ENCODE measurements at regions not wholly inside any gene's neighbourhood (a gene's known extent, or its start where the extent isn't known, plus 50 kb on each side); places are given as distances from the start of the nearest gene placed in this dataset.

DNA sequence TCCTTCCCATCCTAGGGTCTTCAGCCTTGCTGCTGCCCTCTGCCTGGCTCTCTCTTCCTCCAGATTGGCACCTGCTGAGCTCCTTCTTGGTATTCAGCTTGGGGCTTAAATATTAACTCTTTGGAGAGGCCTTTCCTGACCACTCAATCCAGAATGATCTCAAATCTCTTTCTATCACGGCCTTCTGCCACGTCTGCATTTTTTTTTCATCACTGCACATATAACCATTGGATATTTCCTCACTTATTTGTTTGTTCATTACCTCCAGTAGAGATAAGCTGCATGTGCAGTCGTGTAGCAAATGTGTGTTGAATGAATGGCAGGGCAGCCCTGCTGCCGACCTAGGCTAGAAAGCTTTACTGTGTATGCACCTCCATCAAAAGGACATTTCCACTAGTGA lies 51.6 kb upstream of the MPP7 start:
- H3K4me1 ChIP-seq (ENCODE audit: control insufficient read depth in 2 of 2, insufficient read depth in 2 of 2, low read length in 1 of 2): no peaks in the 10 kb centered on the region
- H3K27me3 ChIP-seq (ENCODE audit: control insufficient read depth in 1 of 2, insufficient read depth in 2 of 2, low read length in 2 of 2): no peaks in the 10 kb centered on the region
- no peak overlapping the region for H3K4me3 ChIP-seq (ENCODE audit: low read depth in 1 of 2, low read length in 2 of 2)
- WGBS, 2 donors: 56 to 67% methylated on average over 4 of the region's 4 CpGs
- H3K36me3 ChIP-seq (ENCODE audit: control insufficient read depth in 2 of 2, insufficient read depth in 2 of 2, low read length in 1 of 2): no peaks in the 10 kb centered on the region
- H3K9me3 ChIP-seq (ENCODE audit: control insufficient read depth in 2 of 2, insufficient read depth in 1 of 2, low read depth in 1 of 2, low read length in 1 of 2): no peaks in the 10 kb centered on the region
- no peak overlapping the region for H3K27ac ChIP-seq (ENCODE audit: low read depth in 2 of 2, low read length in 1 of 2)

DNA sequence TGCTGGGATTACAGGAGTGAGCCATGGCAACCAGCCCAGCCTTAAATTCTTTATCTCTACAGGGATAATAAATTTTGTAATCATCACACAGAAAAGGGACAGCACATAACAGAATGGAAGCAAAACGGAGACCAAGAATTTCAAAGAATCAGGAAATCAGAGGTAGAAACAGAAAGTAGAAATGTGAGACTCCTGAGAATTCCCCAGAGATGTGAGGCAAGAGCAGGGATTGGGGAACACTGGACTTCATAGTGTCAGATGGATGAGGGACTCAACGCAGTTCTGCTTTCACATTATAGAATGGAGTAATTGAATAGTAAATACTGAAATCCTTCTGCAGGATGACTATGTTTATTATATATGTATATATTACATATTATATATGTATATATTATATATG lies 52.5 kb upstream of the MPP7 start:
- H3K36me3 ChIP-seq (ENCODE audit: control insufficient read depth in 2 of 2, insufficient read depth in 2 of 2, low read length in 1 of 2): no peaks in the 10 kb centered on the region
- no peak overlapping the region for H3K27ac ChIP-seq (ENCODE audit: low read depth in 2 of 2, low read length in 1 of 2)
- no peaks in the 10 kb centered on the region for H3K27me3 ChIP-seq (ENCODE audit: control insufficient read depth in 1 of 2, insufficient read depth in 2 of 2, low read length in 2 of 2)
- H3K4me3 ChIP-seq (ENCODE audit: low read depth in 1 of 2, low read length in 2 of 2): no peak overlapping the region
- H3K9me3 ChIP-seq (ENCODE audit: control insufficient read depth in 2 of 2, insufficient read depth in 1 of 2, low read depth in 1 of 2, low read length in 1 of 2): no peaks in the 10 kb centered on the region
- no peaks in the 10 kb centered on the region for H3K4me1 ChIP-seq (ENCODE audit: control insufficient read depth in 2 of 2, insufficient read depth in 2 of 2, low read length in 1 of 2)
- 74 to 76% methylated on average over 2 of the region's 2 CpGs for WGBS, 2 donors

DNA sequence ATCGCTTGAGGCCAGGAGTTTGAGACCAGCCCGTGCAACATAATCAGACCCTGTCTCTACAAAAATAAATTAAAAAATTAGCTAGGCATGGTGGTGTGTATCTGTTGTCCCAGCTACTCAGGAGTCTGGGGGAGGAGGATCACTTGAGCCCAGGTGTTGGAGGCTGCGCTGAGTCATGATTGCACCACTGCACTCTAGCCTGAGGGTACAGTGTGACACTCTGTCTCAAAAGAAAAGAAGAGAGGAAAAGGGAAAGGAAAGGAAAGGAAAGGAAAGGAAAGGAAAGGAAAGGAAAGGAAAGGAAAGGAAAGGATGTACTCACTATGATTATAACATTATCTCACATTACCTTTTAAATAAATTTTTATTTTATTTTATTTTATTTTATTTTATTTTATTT lies 56.5 kb upstream of the MPP7 start:
- no peaks in the 10 kb centered on the region for H3K36me3 ChIP-seq (ENCODE audit: control insufficient read depth in 2 of 2, insufficient read depth in 2 of 2, low read length in 1 of 2)
- no peak overlapping the region for H3K27ac ChIP-seq (ENCODE audit: low read depth in 2 of 2, low read length in 1 of 2)
- 92% methylated on average over 3 of the region's 3 CpGs for WGBS, 2 donors
- no peak overlapping the region for H3K4me3 ChIP-seq (ENCODE audit: low read depth in 1 of 2, low read length in 2 of 2)
- H3K9me3 ChIP-seq (ENCODE audit: control insufficient read depth in 2 of 2, insufficient read depth in 1 of 2, low read depth in 1 of 2, low read length in 1 of 2): no peaks in the 10 kb centered on the region
- no peaks in the 10 kb centered on the region for H3K27me3 ChIP-seq (ENCODE audit: control insufficient read depth in 1 of 2, insufficient read depth in 2 of 2, low read length in 2 of 2)
- H3K4me1 ChIP-seq (ENCODE audit: control insufficient read depth in 2 of 2, insufficient read depth in 2 of 2, low read length in 1 of 2): no peaks in the 10 kb centered on the region

DNA sequence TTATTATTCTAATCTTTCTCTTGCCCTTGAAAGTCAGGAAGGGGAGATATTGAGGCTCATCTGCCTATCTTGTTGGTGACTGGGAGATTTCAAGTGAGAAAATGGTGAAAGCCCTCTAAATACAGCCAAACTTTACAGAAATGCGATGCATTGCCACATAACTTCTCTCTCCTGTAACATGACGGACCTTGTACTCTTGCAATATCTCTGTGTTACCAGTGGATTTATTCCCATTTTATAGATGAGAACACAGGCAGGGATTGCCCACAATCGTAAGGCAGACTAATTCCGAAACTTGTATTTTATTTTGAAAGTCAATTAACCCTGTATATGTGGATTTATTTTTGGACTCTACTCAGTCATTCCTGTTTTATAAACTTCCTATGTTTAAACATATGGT lies 57.3 kb upstream of the MPP7 start:
- Histone ChIP-seq H3K4me1 (ENCODE audit: control insufficient read depth in 2 of 2, insufficient read depth in 2 of 2, low read length in 1 of 2) (no peaks in the 10 kb centered on the region), H3K27ac (ENCODE audit: low read depth in 2 of 2, low read length in 1 of 2) (no peak overlapping the region), H3K9me3 (ENCODE audit: control insufficient read depth in 2 of 2, insufficient read depth in 1 of 2, low read depth in 1 of 2, low read length in 1 of 2) (no peaks in the 10 kb centered on the region), H3K27me3 (ENCODE audit: control insufficient read depth in 1 of 2, insufficient read depth in 2 of 2, low read length in 2 of 2) (no peaks in the 10 kb centered on the region), H3K4me3 (ENCODE audit: low read depth in 1 of 2, low read length in 2 of 2) (no peak overlapping the region), H3K36me3 (ENCODE audit: control insufficient read depth in 2 of 2, insufficient read depth in 2 of 2, low read length in 1 of 2) (no peaks in the 10 kb centered on the region)
- WGBS, 2 donors: 82 to 88% methylated on average over 4 of the region's 4 CpGs

DNA sequence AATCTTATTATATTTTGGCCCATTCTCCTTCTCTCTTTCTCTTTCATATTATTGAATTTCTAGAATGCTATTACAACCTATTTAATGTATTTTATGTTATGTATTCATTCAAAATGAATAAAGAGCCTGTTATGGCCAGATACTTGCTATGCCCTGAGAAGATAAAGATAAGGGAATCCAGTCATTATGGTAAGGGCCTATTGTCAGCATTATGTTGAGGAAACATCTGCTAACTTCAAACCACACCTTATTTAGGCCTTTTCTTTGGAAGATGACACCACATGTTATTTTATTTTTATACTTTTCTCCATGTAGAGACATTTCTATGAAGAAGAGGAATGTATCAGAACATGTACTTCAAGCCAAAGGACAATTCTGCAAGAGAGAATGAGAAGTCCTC lies 60.5 kb upstream of the MPP7 start:
- H3K4me1 ChIP-seq (ENCODE audit: control insufficient read depth in 2 of 2, insufficient read depth in 2 of 2, low read length in 1 of 2): no peaks in the 10 kb centered on the region
- H3K27me3 ChIP-seq (ENCODE audit: control insufficient read depth in 1 of 2, insufficient read depth in 2 of 2, low read length in 2 of 2): no peaks in the 10 kb centered on the region
- no peak overlapping the region for H3K27ac ChIP-seq (ENCODE audit: low read depth in 2 of 2, low read length in 1 of 2)
- H3K4me3 ChIP-seq (ENCODE audit: low read depth in 1 of 2, low read length in 2 of 2): no peak overlapping the region
- no peaks in the 10 kb centered on the region for H3K9me3 ChIP-seq (ENCODE audit: control insufficient read depth in 2 of 2, insufficient read depth in 1 of 2, low read depth in 1 of 2, low read length in 1 of 2)
- H3K36me3 ChIP-seq (ENCODE audit: control insufficient read depth in 2 of 2, insufficient read depth in 2 of 2, low read length in 1 of 2): no peaks in the 10 kb centered on the region

DNA sequence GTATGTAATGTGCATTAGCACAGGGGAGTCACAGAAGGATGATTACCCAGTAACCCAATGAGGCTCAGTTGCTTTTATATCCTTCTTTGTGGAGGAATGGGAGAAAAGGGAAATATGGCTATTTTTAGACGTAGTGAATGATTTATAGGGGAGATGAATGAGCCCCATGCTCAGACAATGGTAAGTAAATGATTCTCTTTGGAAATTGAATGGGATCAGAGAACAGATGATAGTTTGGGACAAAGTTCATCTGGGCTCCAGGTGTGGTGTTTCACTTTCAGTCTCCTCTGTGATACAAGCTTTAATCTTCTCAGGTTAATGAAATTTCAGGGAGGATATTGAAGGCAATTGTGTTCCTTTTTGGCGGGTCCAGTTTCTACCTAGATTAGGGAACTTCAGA lies 63.0 kb upstream of the MPP7 start:
- Histone ChIP-seq H3K4me1 (ENCODE audit: control insufficient read depth in 2 of 2, insufficient read depth in 2 of 2, low read length in 1 of 2) (no peaks in the 10 kb centered on the region), H3K27ac (ENCODE audit: low read depth in 2 of 2, low read length in 1 of 2) (no peak overlapping the region)
- 37 to 56% methylated on average over 2 of the region's 2 CpGs for WGBS, 2 donors

DNA sequence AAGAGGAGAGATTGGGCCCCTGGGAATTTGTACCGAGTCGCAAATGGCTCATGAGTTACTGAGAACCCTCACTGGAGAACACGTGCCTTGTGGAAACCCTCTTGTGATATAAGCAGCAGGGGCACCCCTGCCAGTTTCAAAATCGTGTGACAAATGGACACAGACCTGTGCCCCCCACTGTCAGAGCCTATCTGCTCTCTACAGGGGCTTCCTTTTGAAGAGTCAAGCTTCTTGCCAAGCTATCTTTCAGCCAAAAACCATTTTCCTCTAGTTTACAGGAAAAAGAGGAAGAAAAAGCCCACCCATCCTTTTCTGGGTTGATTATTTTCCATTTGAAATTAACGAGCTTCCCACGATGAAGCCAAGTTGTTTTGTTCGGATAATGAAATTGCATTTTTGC lies 64.1 kb upstream of the MPP7 start:
- Histone ChIP-seq H3K4me3 (ENCODE audit: low read depth in 1 of 2, low read length in 2 of 2) (no peak overlapping the region), H3K27ac (ENCODE audit: low read depth in 2 of 2, low read length in 1 of 2) (no peak overlapping the region), H3K4me1 (ENCODE audit: control insufficient read depth in 2 of 2, insufficient read depth in 2 of 2, low read length in 1 of 2) (no peaks in the 10 kb centered on the region), H3K36me3 (ENCODE audit: control insufficient read depth in 2 of 2, insufficient read depth in 2 of 2, low read length in 1 of 2) (no peaks in the 10 kb centered on the region), H3K27me3 (ENCODE audit: control insufficient read depth in 1 of 2, insufficient read depth in 2 of 2, low read length in 2 of 2) (no peaks in the 10 kb centered on the region), H3K9me3 (ENCODE audit: control insufficient read depth in 2 of 2, insufficient read depth in 1 of 2, low read depth in 1 of 2, low read length in 1 of 2) (no peaks in the 10 kb centered on the region)
- WGBS, 2 donors: 67 to 71% methylated on average over 7 of the region's 7 CpGs

More for the DNA sequence above, 63.0 kb upstream of the MPP7 start:
- Histone ChIP-seq H3K36me3 (ENCODE audit: control insufficient read depth in 2 of 2, insufficient read depth in 2 of 2, low read length in 1 of 2) (no peaks in the 10 kb centered on the region), H3K27me3 (ENCODE audit: control insufficient read depth in 1 of 2, insufficient read depth in 2 of 2, low read length in 2 of 2) (no peaks in the 10 kb centered on the region), H3K9me3 (ENCODE audit: control insufficient read depth in 2 of 2, insufficient read depth in 1 of 2, low read depth in 1 of 2, low read length in 1 of 2) (no peaks in the 10 kb centered on the region), H3K4me3 (ENCODE audit: low read depth in 1 of 2, low read length in 2 of 2) (no peak overlapping the region)

DNA sequence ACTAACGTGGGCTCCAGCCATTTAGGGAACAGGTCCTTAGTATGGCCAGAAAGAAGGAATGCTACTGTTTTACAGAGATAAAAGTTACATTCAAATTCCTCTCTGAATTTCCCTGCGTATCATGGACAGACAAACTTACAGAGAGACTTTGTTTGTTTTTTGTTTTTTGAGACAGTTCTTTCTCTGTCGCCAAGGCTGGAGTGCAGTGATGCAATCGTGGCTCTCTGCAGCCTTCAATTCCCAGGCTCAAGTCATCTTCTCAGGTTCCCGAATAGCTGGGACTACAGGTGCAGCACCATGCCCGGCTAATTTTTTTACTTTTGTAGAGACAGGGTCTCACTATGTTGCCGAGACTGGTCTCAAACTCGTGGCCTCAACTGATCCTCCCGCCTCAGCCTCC lies 64.5 kb upstream of the MPP7 start:
- Histone ChIP-seq H3K27ac (ENCODE audit: low read depth in 2 of 2, low read length in 1 of 2) (no peak overlapping the region), H3K9me3 (ENCODE audit: control insufficient read depth in 2 of 2, insufficient read depth in 1 of 2, low read depth in 1 of 2, low read length in 1 of 2) (no peaks in the 10 kb centered on the region), H3K27me3 (ENCODE audit: control insufficient read depth in 1 of 2, insufficient read depth in 2 of 2, low read length in 2 of 2) (no peaks in the 10 kb centered on the region), H3K4me1 (ENCODE audit: control insufficient read depth in 2 of 2, insufficient read depth in 2 of 2, low read length in 1 of 2) (no peaks in the 10 kb centered on the region), H3K4me3 (ENCODE audit: low read depth in 1 of 2, low read length in 2 of 2) (no peak overlapping the region), H3K36me3 (ENCODE audit: control insufficient read depth in 2 of 2, insufficient read depth in 2 of 2, low read length in 1 of 2) (no peaks in the 10 kb centered on the region)
- 81 to 85% methylated on average over 9 of the region's 9 CpGs for WGBS, 2 donors

DNA sequence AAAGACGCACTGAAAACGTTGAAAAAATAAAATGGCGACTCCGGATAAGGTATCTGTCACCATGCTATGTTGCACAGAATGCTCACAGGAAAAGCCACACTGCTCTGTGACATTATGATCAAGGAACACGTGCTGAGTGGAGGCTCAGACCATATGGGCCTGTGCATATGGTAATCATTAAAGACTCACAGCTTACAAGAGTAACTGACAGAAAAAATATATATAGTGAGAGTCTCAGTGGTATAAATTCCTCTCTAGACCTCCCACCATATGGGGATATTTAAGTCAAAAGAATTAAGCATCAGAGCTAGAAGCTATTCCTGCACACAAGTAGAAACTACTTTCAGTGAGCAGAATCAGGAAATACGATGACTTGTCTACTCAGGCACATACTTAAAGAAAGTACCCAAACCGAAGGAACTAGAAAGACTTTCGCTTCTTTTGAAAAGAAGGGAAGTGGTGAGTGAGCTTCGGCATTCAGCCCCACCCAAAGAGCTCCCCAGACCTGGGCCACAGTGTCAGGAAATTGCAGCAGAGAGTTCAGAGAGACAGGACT lies 65.1 kb upstream of the MPP7 start:
- no peaks in the 10 kb centered on the region for H3K27me3 ChIP-seq (ENCODE audit: control insufficient read depth in 1 of 2, insufficient read depth in 2 of 2, low read length in 2 of 2)
- no peak overlapping the region for H3K4me3 ChIP-seq (ENCODE audit: low read depth in 1 of 2, low read length in 2 of 2)
- peak overlapping the region in 1 of 2 donors; percentile 51 for H3K27ac ChIP-seq (ENCODE audit: low read depth in 2 of 2, low read length in 1 of 2)
- H3K9me3 ChIP-seq (ENCODE audit: control insufficient read depth in 2 of 2, insufficient read depth in 1 of 2, low read depth in 1 of 2, low read length in 1 of 2): no peaks in the 10 kb centered on the region
- no peaks in the 10 kb centered on the region for H3K36me3 ChIP-seq (ENCODE audit: control insufficient read depth in 2 of 2, insufficient read depth in 2 of 2, low read length in 1 of 2)
- WGBS, 2 donors: 52 to 62% methylated on average over 9 of the region's 9 CpGs
- H3K4me1 ChIP-seq (ENCODE audit: control insufficient read depth in 2 of 2, insufficient read depth in 2 of 2, low read length in 1 of 2): no peaks in the 10 kb centered on the region

DNA sequence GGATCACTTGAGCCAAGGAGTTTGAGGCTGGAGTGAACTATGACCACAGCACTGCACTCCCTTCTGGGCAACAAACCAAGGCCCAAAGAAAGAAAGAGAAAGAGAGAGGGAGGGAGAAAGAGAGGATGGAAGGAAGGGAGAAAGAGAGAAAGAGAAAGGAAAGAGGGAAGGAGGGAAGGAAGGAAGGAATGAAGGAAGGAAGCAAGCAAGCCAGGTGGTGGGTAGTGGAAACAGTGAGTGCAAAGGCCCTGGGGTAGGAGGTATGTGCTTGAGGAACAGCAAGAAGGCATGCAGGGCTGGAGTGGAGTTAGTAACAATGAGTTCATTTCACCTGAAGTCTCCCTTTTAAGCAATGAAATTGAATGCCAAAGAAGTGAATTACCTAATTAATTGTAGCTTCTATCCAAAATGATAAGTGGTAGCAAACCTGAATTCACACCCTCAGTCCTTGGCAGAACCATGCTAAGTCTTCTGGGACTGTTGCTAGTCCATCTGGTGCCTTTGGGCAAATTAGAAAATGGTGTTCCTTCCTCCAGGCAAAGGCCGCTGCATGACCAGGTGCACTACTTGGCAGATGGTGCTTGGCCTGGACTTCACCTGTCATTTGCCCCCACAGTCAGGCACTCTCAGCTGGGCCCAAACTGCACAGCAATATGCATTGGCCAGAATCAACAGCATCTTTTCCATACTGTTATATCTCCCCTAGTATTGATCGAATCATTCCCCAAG lies 67.4 kb upstream of the MPP7 start:
- H3K36me3 ChIP-seq (ENCODE audit: control insufficient read depth in 2 of 2, insufficient read depth in 2 of 2, low read length in 1 of 2): no peaks in the 10 kb centered on the region
- no peaks in the 10 kb centered on the region for H3K9me3 ChIP-seq (ENCODE audit: control insufficient read depth in 2 of 2, insufficient read depth in 1 of 2, low read depth in 1 of 2, low read length in 1 of 2)
- no peak overlapping the region for H3K4me3 ChIP-seq (ENCODE audit: low read depth in 1 of 2, low read length in 2 of 2)
- 99 to 100% methylated on average over 2 of the region's 2 CpGs for WGBS, 2 donors
- H3K27ac ChIP-seq (ENCODE audit: low read depth in 2 of 2, low read length in 1 of 2): no peak overlapping the region
- no peaks in the 10 kb centered on the region for H3K4me1 ChIP-seq (ENCODE audit: control insufficient read depth in 2 of 2, insufficient read depth in 2 of 2, low read length in 1 of 2)
- no peaks in the 10 kb centered on the region for H3K27me3 ChIP-seq (ENCODE audit: control insufficient read depth in 1 of 2, insufficient read depth in 2 of 2, low read length in 2 of 2)
